Dermis microvascular lymphatic vessel endothelial cell (primary cell): ENCODE measurements at regions not wholly inside any gene's neighbourhood (a gene's known extent, or its start where the extent isn't known, plus 50 kb on each side); places are given as distances from the start of the nearest gene placed in this dataset.
"Not testable (repeated sequence)": the region's sequence is repeated elsewhere in the genome, so short reads cannot be mapped to it uniquely, and the experiment has no call there.

Experiments used
- DNase-seq, 2 donors: peaks; one replicate each; pipeline versions ENCODE4 v3.0.0 to v3.0.0-alpha.2; 2010; ENCODE audit warnings: low read depth in 2 of 2

- DNase-seq = no peak
Observed at GRCh38 chr12:14207905-14208551, 157.5 kb upstream of the ATF7IP start.

GRCh38 chr12:14211947-14212387 is 153.5 kb upstream of the ATF7IP start:
- no peak for DNase-seq

- no peak for DNase-seq
Observed at GRCh38 chr12:14213542-14213941, 151.9 kb upstream of the ATF7IP start.

- DNase-seq = no peak
Observed at GRCh38 chr12:14214495-14214894, 151.0 kb upstream of the ATF7IP start.

GRCh38 chr12:14215949-14216348 is 149.5 kb upstream of the ATF7IP start:
- not testable (repeated sequence) for DNase-seq

- peak in 1 of 2 donors; percentile 2 for DNase-seq
Observed at GRCh38 chr12:14216405-14217294, 148.8 kb upstream of the ATF7IP start.

- no peak for DNase-seq
Observed at GRCh38 chr12:14219156-14219555, 146.3 kb upstream of the ATF7IP start.

- not testable (repeated sequence) for DNase-seq
Observed at GRCh38 chr12:14219670-14220069, 145.8 kb upstream of the ATF7IP start.

- no peak for DNase-seq
Observed at GRCh38 chr12:14225064-14225463, 140.4 kb upstream of the ATF7IP start.

GRCh38 chr12:14235176-14235575 is 130.3 kb upstream of the ATF7IP start:
- not testable (repeated sequence) for DNase-seq

- DNase-seq = not testable (repeated sequence)
Observed at GRCh38 chr12:14236641-14237040, 128.8 kb upstream of the ATF7IP start.

GRCh38 chr12:14238221-14238792 is 127.2 kb upstream of the ATF7IP start:
- peak; percentile 41 to 48 for DNase-seq

- no peak for DNase-seq
Observed at GRCh38 chr12:14239350-14239934, 126.0 kb upstream of the ATF7IP start.

GRCh38 chr12:14239935-14240872 is 125.3 kb upstream of the ATF7IP start:
- no peak for DNase-seq

GRCh38 chr12:14240873-14241220 is 124.6 kb upstream of the ATF7IP start:
- no peak for DNase-seq

GRCh38 chr12:14242825-14243224 is 122.7 kb upstream of the ATF7IP start:
- DNase-seq = not testable (repeated sequence)

GRCh38 chr12:14243941-14244340 is 121.5 kb upstream of the ATF7IP start:
- no peak for DNase-seq

GRCh38 chr12:14244876-14245669 is 120.4 kb upstream of the ATF7IP start:
- DNase-seq = peak in 1 of 2 donors; percentile 10

- DNase-seq = no peak
Observed at GRCh38 chr12:14247166-14247565, 118.3 kb upstream of the ATF7IP start.

GRCh38 chr12:14249368-14249767 is 116.1 kb upstream of the ATF7IP start:
- peak in 1 of 2 donors; percentile 37 for DNase-seq
